ENCODE measurements at regions not wholly inside any gene's neighbourhood (a gene's known extent, or its start where the extent isn't known, plus 50 kb on each side); places are given as distances from the start of the nearest gene placed in this dataset.

- TF ChIP-seq CDX4 (CRISPR knock-in tag; IDR thresholded peaks at IDR 0.05; ENCODE audit: borderline replicate concordance) (no peak), JUN (CRISPR knock-in tag; IDR thresholded peaks at IDR 0.05) (no peak), CTCF (IDR thresholded peaks at IDR 0.05) (no peak), ZNF219 (CRISPR knock-in tag; IDR thresholded peaks at IDR 0.05; ENCODE audit: borderline replicate concordance) (no peak)
Observed at GRCh38 chr13:85694992-85695391, 104.2 kb downstream of the SLITRK6 start.
